Activated naive CD4-positive, alpha-beta T cell treated with anti-CD3 and anti-CD28 coated beads for 36 hours (primary cell): ENCODE measurements at regions not wholly inside any gene's neighbourhood (a gene's known extent, or its start where the extent isn't known, plus 50 kb on each side); places are given as distances from the start of the nearest gene placed in this dataset.

Experiments
- CTCF ChIA-PET: fragments of 350-600 bp; sonication (Branson Sonifier 250); formaldehyde crosslinking; loops from one replicate; lab custom pipeline; 2021; ENCODE audit warnings: antibody characterized with exemption; lab: Charles Lee
- DNase-seq: peaks from one replicate; pipeline ENCODE4 v3.0.0-alpha.2; 2020
- H3K27ac Mint-ChIP-seq: one replicate; pipeline ENCODE4 v1.8.0; 2021; ENCODE audit warnings: mild to moderate bottlenecking, mixed read lengths
- H3K27me3 Mint-ChIP-seq: one replicate; pipeline ENCODE4 v1.8.0; 2021; ENCODE audit warnings: low read depth, mixed read lengths
- H3K36me3 Mint-ChIP-seq: one replicate; pipeline ENCODE4 v1.8.0; 2021; ENCODE audit warnings: low read depth, mixed read lengths
- H3K4me1 Mint-ChIP-seq: one replicate; pipeline ENCODE4 v1.8.0; 2021; ENCODE audit warnings: low read depth, mixed read lengths
- H3K4me3 Mint-ChIP-seq: one replicate; pipeline ENCODE4 v1.8.0; 2021; ENCODE audit warnings: mild to moderate bottlenecking, moderate library complexity, mixed read lengths
- H3K9me3 Mint-ChIP-seq: one replicate; pipeline ENCODE4 v1.8.0; 2021; ENCODE audit warnings: mixed read lengths
- intact Hi-C: fragments of 100-400 bp; cut with micrococcal nuclease; formaldehyde crosslinking; loops from one replicate; pipeline ENCODE4 v1.15.1; 2023

- Mint-ChIP-seq H3K27ac (no peak overlapping the region), H3K4me1 (no peaks in the 10 kb centered on the region), H3K9me3 (peaks cover 4% of the 10 kb centered on the region), H3K4me3 (no peak overlapping the region), H3K36me3 (no peaks in the 10 kb centered on the region), H3K27me3 (no peaks in the 10 kb centered on the region)
- DNase-seq: no peak
- intact Hi-C loops: no loop called here
- CTCF ChIA-PET: no interaction called here
Observed at GRCh38 chr16:9489835-9490467, 398.5 kb downstream of the HAPSTR1 start.

GRCh38 chr16:9495824-9496223, 404.4 kb downstream of the HAPSTR1 start:
- H3K27me3 Mint-ChIP-seq: no peaks in the 10 kb centered on the region
- H3K27ac Mint-ChIP-seq: no peak overlapping the region
- CTCF ChIA-PET: interaction anchor here (0.6 kb wide), 1 partner anchor 35 kb away, joined by 5 read pairs; no protein-coding TSS in a partner anchor
- H3K9me3 Mint-ChIP-seq: peaks cover 5% of the 10 kb centered on the region
- no peaks in the 10 kb centered on the region for H3K4me1 Mint-ChIP-seq
- H3K4me3 Mint-ChIP-seq: no peak overlapping the region
- intact Hi-C loops: no loop called here
- no peak for DNase-seq
- H3K36me3 Mint-ChIP-seq: no peaks in the 10 kb centered on the region

GRCh38 chr16:9497750-9498149, 406.3 kb downstream of the HAPSTR1 start:
- Mint-ChIP-seq H3K4me3 (no peak overlapping the region), H3K36me3 (no peaks in the 10 kb centered on the region), H3K27me3 (no peaks in the 10 kb centered on the region), H3K4me1 (no peaks in the 10 kb centered on the region), H3K27ac (no peak overlapping the region), H3K9me3 (peaks cover 2% of the 10 kb centered on the region)
- no peak for DNase-seq
- CTCF ChIA-PET: no interaction called here
- intact Hi-C loops: no loop called here

GRCh38 chr16:9499941-9500593, 408.6 kb downstream of the HAPSTR1 start:
- Mint-ChIP-seq H3K4me3 (no peak overlapping the region), H3K4me1 (no peaks in the 10 kb centered on the region), H3K27ac (no peak overlapping the region), H3K9me3 (peaks cover 2% of the 10 kb centered on the region), H3K27me3 (no peaks in the 10 kb centered on the region), H3K36me3 (no peaks in the 10 kb centered on the region)
- no peak for DNase-seq
- CTCF ChIA-PET: interaction anchor here (0.6 kb wide), 1 partner anchor 688 kb away, joined by 3 read pairs; no protein-coding TSS in a partner anchor
- intact Hi-C loops: no loop called here

GRCh38 chr16:9500872-9501271, 409.4 kb downstream of the HAPSTR1 start:
- Mint-ChIP-seq H3K4me1 (no peaks in the 10 kb centered on the region), H3K27ac (no peak overlapping the region), H3K4me3 (no peak overlapping the region), H3K36me3 (no peaks in the 10 kb centered on the region), H3K27me3 (no peaks in the 10 kb centered on the region), H3K9me3 (peaks cover 2% of the 10 kb centered on the region)
- CTCF ChIA-PET: no interaction called here
- DNase-seq: no peak
- intact Hi-C loops: no loop called here

GRCh38 chr16:9503251-9503984, 412.0 kb downstream of the HAPSTR1 start:
- H3K27me3 Mint-ChIP-seq: no peaks in the 10 kb centered on the region
- CTCF ChIA-PET: no interaction called here
- H3K4me1 Mint-ChIP-seq: no peaks in the 10 kb centered on the region
- no peaks in the 10 kb centered on the region for H3K36me3 Mint-ChIP-seq
- intact Hi-C loops: no loop called here
- H3K4me3 Mint-ChIP-seq: no peak overlapping the region
- H3K27ac Mint-ChIP-seq: no peak overlapping the region
- H3K9me3 Mint-ChIP-seq: peaks cover 2% of the 10 kb centered on the region
- DNase-seq: no peak

- Mint-ChIP-seq H3K4me3 (no peak overlapping the region), H3K27me3 (no peaks in the 10 kb centered on the region), H3K9me3 (peaks cover 4% of the 10 kb centered on the region), H3K4me1 (no peaks in the 10 kb centered on the region), H3K36me3 (no peaks in the 10 kb centered on the region), H3K27ac (no peak overlapping the region)
- intact Hi-C loops: no loop called here
- CTCF ChIA-PET: no interaction called here
- DNase-seq: no peak
Observed at GRCh38 chr16:9508328-9508936, 417.0 kb downstream of the HAPSTR1 start.

- Mint-ChIP-seq H3K9me3 (peaks cover 4% of the 10 kb centered on the region), H3K27ac (no peak overlapping the region), H3K27me3 (no peaks in the 10 kb centered on the region), H3K4me1 (no peaks in the 10 kb centered on the region), H3K4me3 (no peak overlapping the region), H3K36me3 (no peaks in the 10 kb centered on the region)
- DNase-seq: no peak
- CTCF ChIA-PET: no interaction called here
- intact Hi-C loops: no loop called here
Observed at GRCh38 chr16:9509663-9510062, 418.2 kb downstream of the HAPSTR1 start.

- Mint-ChIP-seq H3K27me3 (no peaks in the 10 kb centered on the region), H3K4me1 (no peaks in the 10 kb centered on the region), H3K4me3 (no peak overlapping the region), H3K27ac (no peak overlapping the region), H3K9me3 (peaks cover 4% of the 10 kb centered on the region), H3K36me3 (no peaks in the 10 kb centered on the region)
- intact Hi-C loops: no loop called here
- no peak for DNase-seq
- CTCF ChIA-PET: no interaction called here
Observed at GRCh38 chr16:9511389-9511788, 419.9 kb downstream of the HAPSTR1 start.

- Mint-ChIP-seq H3K4me3 (no peak overlapping the region), H3K9me3 (peaks cover 4% of the 10 kb centered on the region), H3K4me1 (no peaks in the 10 kb centered on the region), H3K27me3 (no peaks in the 10 kb centered on the region), H3K36me3 (no peaks in the 10 kb centered on the region), H3K27ac (no peak overlapping the region)
- intact Hi-C loops: no loop called here
- CTCF ChIA-PET: no interaction called here
- no peak for DNase-seq
Observed at GRCh38 chr16:9516444-9516843, 425.0 kb downstream of the HAPSTR1 start.

GRCh38 chr16:9518051-9518450, 426.6 kb downstream of the HAPSTR1 start:
- H3K36me3 Mint-ChIP-seq: no peaks in the 10 kb centered on the region
- H3K27me3 Mint-ChIP-seq: no peaks in the 10 kb centered on the region
- no peaks in the 10 kb centered on the region for H3K9me3 Mint-ChIP-seq
- no peak for DNase-seq
- H3K4me1 Mint-ChIP-seq: no peaks in the 10 kb centered on the region
- no peak overlapping the region for H3K27ac Mint-ChIP-seq
- CTCF ChIA-PET: no interaction called here
- H3K4me3 Mint-ChIP-seq: no peak overlapping the region
- intact Hi-C loops: no loop called here

- Mint-ChIP-seq H3K9me3 (no peaks in the 10 kb centered on the region), H3K27me3 (no peaks in the 10 kb centered on the region), H3K36me3 (no peaks in the 10 kb centered on the region), H3K4me3 (no peak overlapping the region), H3K27ac (no peak overlapping the region), H3K4me1 (no peaks in the 10 kb centered on the region)
- CTCF ChIA-PET: no interaction called here
- no peak for DNase-seq
- intact Hi-C loops: no loop called here
Observed at GRCh38 chr16:9518581-9518980, 427.1 kb downstream of the HAPSTR1 start.
